ENCODE measurements at regions not wholly inside any gene's neighbourhood (a gene's known extent, or its start where the extent isn't known, plus 50 kb on each side); places are given as distances from the start of the nearest gene placed in this dataset.

DNA sequence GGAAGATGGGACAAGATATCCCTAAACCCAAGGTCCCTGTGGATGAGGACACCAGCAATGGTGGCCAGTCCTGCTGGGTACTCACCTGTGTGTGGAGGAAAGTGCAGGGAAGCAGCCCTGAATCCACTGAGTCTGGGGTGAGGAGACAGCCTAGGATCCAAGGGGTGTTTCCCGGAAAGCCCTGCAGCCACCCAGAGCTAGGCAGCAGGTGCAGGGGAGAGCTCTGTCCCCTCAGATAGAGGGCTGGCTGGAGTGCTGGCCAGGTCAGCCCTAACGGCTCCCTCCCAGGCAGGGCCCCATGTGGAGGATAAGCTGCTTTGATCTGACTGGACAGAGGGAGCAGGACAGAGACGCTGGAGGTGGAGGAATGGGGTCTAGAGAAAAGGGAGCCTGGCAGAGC is 344.7 kb upstream of the IRX4 start:
- no peak overlapping the region for H3K4me3 ChIP-seq
- no peak overlapping the region for H3K27ac ChIP-seq
- H3K4me1 ChIP-seq = no peaks in the 10 kb centered on the region
- H3K9me3 ChIP-seq = peaks cover 0 to 3% (median 0%) of the 10 kb centered on the region in 4 donors
- DNase-seq (ENCODE audit: low spot score in 2 of 2) = no peak
- TF ChIP-seq EP300 (IDR thresholded peaks at IDR 0.05) (no peak), POLR2A (IDR thresholded peaks at IDR 0.05) (no peak)
- TF ChIP-seq, protein P1, sequence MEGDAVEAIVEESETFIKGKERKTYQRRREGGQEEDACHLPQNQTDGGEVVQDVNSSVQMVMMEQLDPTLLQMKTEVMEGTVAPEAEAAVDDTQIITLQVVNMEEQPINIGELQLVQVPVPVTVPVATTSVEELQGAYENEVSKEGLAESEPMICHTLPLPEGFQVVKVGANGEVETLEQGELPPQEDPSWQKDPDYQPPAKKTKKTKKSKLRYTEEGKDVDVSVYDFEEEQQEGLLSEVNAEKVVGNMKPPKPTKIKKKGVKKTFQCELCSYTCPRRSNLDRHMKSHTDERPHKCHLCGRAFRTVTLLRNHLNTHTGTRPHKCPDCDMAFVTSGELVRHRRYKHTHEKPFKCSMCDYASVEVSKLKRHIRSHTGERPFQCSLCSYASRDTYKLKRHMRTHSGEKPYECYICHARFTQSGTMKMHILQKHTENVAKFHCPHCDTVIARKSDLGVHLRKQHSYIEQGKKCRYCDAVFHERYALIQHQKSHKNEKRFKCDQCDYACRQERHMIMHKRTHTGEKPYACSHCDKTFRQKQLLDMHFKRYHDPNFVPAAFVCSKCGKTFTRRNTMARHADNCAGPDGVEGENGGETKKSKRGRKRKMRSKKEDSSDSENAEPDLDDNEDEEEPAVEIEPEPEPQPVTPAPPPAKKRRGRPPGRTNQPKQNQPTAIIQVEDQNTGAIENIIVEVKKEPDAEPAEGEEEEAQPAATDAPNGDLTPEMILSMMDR (IDR thresholded peaks at IDR 0.05) = no peak
- WGBS, 2 donors = 43 to 47% methylated on average over 3 of the region's 3 CpGs
- no peaks in the 10 kb centered on the region for H3K27me3 ChIP-seq
- no peaks in the 10 kb centered on the region for H3K36me3 ChIP-seq

DNA sequence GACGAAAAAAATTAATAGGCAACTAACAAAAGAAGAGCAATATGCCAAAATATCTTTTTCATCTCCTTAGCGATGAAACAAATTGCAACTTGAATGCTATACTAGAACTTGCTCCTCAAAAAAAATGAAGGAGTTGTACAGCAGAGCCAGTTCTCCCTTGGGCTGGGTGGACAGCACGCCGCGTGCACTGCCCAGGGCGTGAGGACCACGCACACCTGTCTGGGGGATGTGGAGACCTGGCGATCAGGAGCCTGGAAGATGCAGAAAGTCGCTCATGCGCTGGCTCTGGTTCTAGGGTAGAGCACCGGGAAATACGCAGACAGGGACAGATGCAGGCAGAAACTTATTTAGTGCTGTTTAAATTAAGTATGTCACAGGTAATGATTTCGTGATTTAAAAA is 342.0 kb upstream of the IRX4 start:
- no peak overlapping the region for H3K4me3 ChIP-seq
- H3K4me1 ChIP-seq = no peaks in the 10 kb centered on the region
- H3K27me3 ChIP-seq = no peaks in the 10 kb centered on the region
- DNase-seq (ENCODE audit: low spot score in 2 of 2) = no peak
- 89 to 91% methylated on average over 13 of the region's 13 CpGs for WGBS, 2 donors
- H3K27ac ChIP-seq = no peak overlapping the region
- TF ChIP-seq EP300 (IDR thresholded peaks at IDR 0.05) (no peak), POLR2A (IDR thresholded peaks at IDR 0.05) (no peak)
- TF ChIP-seq, protein P1 (IDR thresholded peaks at IDR 0.05) = no peak
- no peaks in the 10 kb centered on the region for H3K36me3 ChIP-seq
- peaks cover 0 to 7% (median 0%) of the 10 kb centered on the region in 4 donors for H3K9me3 ChIP-seq

DNA sequence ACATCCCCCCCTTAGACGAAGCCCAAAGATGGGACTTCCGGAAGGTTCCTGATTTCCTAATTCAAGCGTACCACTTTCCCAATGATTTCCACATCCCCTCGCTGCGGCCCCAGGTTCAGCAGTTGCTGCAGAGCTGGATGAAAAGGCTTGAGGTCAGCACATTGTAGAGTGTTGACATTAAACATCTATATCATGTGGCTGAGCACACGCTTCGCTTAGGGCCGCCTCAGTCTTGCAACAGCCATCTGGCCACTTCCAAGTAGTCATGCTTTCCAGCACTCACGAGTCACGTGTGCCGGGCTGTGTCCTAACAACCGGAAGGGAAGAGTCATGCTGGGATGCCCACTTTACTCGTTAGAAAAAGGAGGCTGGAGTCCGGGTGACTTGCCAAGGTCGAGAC is 340.6 kb upstream of the IRX4 start:
- no peak overlapping the region for H3K27ac ChIP-seq
- H3K9me3 ChIP-seq = peaks cover 0 to 7% (median 0%) of the 10 kb centered on the region in 4 donors
- no peaks in the 10 kb centered on the region for H3K36me3 ChIP-seq
- no peak for TF ChIP-seq POLR2A (IDR thresholded peaks at IDR 0.05)
- TF ChIP-seq EP300 (IDR thresholded peaks at IDR 0.05) = no peak
- TF ChIP-seq, protein P1 (IDR thresholded peaks at IDR 0.05) = no peak
- H3K4me1 ChIP-seq = no peaks in the 10 kb centered on the region
- no peak for DNase-seq (ENCODE audit: low spot score in 2 of 2)
- no peak overlapping the region for H3K4me3 ChIP-seq
- 77 to 84% methylated on average over 15 of the region's 15 CpGs for WGBS, 2 donors
- H3K27me3 ChIP-seq = no peaks in the 10 kb centered on the region

DNA sequence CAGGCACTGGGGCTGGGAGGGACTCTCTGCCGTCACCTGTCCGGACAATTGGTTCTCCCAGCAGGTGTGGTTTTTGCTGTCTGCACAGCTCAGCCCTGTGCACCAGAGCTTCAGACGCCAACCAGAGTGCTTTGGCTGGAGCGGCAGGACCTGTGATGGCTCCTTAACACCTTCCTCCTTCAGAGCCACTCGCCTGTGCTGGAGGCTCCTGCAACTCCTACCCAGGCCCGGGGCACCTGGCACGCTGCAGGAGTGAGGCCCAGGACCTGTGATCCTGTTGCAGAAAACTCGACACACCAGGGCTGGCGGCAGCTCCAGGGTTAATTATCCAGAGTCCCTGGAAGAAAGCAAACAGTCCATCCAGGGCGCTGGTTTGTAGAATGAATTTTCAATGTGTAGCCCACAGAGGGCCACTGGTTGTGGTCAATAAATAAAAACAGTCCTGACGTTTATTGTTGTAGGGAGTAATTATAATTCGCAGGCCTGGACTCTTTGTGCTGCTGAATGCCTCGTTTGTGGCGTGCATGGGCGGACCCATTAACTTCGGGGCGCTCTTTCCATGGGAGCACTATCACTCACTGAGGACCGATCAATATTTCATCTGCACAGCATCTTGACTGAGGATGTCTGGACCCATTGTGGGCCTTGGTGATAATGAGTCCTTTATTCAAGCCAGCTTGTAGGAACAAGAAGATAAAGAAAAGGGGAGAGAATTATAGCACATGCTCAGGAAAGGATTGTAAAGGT is 339.7 kb upstream of the IRX4 start:
- no peak overlapping the region for H3K27ac ChIP-seq
- H3K9me3 ChIP-seq = peaks cover 0 to 7% (median 0%) of the 10 kb centered on the region in 4 donors
- DNase-seq (ENCODE audit: low spot score in 2 of 2) = no peak
- no peak overlapping the region for H3K4me3 ChIP-seq
- no peaks in the 10 kb centered on the region for H3K27me3 ChIP-seq
- no peaks in the 10 kb centered on the region for H3K36me3 ChIP-seq
- no peaks in the 10 kb centered on the region for H3K4me1 ChIP-seq
- 46 to 52% methylated on average over 15 to 16 of the region's 18 CpGs for WGBS, 2 donors
- TF ChIP-seq, protein P1 (IDR thresholded peaks at IDR 0.05) = no peak
- TF ChIP-seq POLR2A (IDR thresholded peaks at IDR 0.05) (no peak), EP300 (IDR thresholded peaks at IDR 0.05) (no peak)

DNA sequence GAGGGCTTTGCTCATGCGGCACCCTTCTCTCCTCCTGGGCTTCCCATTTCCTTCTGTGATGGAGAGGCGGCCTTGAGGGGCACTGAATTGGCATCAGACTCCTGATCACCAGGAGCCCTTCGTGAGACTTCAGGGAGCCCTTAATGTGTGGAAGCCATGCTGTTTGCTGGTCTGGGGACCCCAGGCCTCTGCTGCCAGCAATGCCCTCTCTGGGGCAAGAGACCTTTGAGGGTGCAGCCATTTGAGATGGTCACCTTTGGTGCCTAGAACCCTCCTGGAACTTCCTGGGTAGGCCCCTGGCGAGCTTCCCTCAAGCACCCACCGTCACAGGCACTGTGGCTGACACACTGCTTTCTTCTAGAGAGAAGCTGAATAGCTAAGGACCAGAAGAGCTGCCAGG is 338.7 kb upstream of the IRX4 start:
- no peak for DNase-seq (ENCODE audit: low spot score in 2 of 2)
- WGBS, 2 donors = 85 to 93% methylated on average over 4 to 5 of the region's 5 CpGs
- H3K27ac ChIP-seq = no peak overlapping the region
- no peak overlapping the region for H3K4me3 ChIP-seq
- H3K9me3 ChIP-seq = peaks cover 0 to 7% (median 0%) of the 10 kb centered on the region in 4 donors
- H3K36me3 ChIP-seq = no peaks in the 10 kb centered on the region
- H3K4me1 ChIP-seq = no peaks in the 10 kb centered on the region
- no peak for TF ChIP-seq EP300 (IDR thresholded peaks at IDR 0.05)
- TF ChIP-seq, protein P1 (IDR thresholded peaks at IDR 0.05) = no peak
- TF ChIP-seq POLR2A (IDR thresholded peaks at IDR 0.05) = no peak
- no peaks in the 10 kb centered on the region for H3K27me3 ChIP-seq
